Activated CD4-positive, alpha-beta T cell treated with anti-CD3 and anti-CD28 coated beads for 24 hours (primary cell): ENCODE measurements at regions not wholly inside any gene's neighbourhood (a gene's known extent, or its start where the extent isn't known, plus 50 kb on each side); places are given as distances from the start of the nearest gene placed in this dataset.

Experiments used
- DNase-seq, 2 donors: peaks; one replicate each; pipeline ENCODE4 v3.0.0-alpha.2; 2020; ENCODE audit warnings: low read depth in 2 of 2

DNA sequence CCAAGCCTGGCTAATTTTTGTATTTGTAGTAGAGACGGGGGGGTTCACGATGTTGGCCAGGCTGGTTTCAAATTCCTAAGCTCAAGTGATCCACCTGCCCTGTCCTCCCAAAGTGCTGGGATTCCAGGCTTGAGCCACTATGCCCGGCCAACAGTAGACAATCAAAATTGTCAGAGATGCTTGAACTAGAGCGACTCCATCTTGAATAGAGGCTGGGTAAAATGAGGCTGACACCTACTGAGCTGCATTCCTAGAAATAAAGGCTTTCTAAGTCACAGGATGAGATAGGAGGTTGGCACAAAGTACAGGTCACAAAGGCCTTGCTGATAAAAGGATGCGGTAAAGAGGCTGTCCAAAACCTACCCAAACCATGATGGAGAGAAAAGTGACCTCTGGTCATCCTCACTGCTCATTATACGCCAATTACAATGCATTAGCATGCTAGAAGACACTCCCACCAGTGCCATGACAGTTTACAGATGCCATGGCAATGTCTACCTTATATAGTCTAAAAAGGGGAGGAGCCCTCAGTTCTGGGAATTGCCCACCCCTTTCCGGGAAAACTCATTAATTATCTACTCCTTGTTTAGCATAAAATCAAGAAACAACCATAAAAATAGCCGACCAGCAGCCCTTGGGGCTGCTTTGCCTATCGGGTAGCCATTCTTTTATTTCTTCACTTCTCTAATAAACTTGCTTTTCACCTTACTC lies 134.5 kb downstream of the BAMBI start:
- DNase-seq: no peak

DNA sequence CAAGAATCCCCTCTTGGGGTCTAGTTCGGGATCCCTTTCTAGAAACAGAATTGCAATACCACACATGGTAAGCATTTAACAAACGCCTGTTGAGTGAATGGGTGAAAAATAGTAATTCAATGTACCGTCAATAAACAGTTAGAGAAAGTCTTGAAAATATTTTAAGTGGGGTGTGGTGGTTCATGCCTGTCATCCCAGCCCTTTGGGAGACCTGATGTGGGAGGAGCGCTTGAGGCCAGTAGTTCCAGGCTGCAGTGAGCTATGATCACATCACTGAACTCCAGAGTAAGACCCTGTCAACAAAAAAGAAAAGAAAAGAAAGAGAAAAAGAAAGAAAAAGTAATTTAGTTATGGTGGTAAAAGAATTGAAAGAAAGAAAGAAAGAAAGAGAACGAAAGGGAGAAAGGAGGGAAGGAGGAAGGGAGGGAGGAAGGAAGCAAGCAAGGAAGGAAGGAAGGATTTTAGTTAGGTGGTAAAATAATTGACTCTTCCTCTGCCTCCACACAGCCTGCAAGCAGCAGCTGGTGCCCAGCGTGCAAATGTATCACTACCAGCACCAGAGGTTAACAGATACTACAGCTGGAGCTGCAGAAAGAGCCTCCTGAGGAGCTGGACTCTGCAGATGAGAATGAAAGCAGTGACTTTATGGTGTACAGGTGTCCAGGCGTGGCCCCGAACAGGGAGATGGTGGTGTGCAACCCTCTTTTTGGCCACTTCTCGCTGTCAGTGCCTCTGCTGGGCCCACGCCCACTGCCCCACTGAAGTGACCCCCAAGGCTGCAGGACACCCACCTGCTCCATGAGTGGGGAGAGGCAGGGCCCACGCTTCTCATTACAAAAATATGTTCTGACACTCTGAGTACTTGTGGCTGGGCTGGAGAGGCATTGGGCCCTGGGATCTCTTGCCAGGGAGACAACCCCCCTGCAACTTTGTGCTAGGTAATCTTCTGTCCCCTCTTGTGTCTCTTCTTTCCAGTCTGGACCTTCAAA lies 135.4 kb downstream of the BAMBI start:
- DNase-seq: no peak

DNA sequence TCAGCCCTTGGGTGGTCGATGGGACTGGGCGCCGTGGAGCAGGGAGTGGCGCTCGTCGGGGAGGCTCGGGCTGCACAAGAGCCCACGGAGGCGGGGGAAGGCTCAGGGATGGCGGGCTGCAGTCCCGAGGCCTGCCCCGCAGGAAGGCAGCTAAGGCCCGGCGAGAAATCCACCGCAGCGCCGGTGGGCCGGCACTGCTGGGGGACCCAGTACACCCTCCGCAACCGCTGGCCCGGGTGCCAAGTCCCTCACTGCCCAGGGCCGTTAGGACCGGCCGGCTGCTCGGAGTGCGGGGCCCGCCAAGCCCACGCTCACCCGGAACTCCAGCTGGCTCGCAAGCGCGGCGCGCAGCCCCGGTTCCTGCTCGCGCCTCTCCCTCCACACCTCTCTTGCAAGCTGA lies 138.4 kb downstream of the BAMBI start:
- no peak for DNase-seq

DNA sequence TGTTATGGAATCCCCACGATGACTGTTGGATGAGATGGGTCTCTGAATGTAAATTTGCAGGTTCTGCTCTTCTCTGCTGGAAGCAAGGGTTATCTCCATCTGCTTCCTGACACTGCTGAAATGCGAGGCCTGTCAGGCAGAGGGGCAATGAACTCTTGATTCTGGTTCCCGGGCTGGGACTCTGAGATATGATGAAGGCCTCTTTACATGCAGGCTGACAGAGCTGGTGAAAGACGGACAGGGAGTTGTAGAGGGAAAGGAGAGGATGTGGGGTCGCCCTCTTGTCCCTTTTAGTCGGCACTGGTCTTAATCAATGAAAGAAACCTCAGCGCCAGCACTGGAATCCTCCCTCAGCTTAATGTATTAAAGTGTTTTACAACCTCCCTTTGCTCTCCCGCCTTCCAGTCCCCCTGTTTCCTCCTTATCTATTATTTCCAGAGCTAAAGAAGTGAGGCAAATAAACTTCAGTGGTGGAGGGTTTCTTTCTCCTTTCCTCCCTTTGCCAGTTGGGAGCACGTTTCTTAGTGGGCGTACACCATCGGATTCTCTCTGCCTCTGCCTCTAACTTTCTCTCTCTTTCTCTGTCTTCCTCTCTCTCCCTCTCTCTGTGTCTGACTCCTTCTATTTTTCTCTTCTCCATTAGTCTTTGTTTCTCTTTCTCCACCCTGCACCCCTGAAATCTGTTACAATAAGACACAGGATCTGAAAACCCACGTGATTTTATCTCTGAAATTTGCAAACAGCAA lies 145.6 kb downstream of the BAMBI start:
- DNase-seq: no peak

DNA sequence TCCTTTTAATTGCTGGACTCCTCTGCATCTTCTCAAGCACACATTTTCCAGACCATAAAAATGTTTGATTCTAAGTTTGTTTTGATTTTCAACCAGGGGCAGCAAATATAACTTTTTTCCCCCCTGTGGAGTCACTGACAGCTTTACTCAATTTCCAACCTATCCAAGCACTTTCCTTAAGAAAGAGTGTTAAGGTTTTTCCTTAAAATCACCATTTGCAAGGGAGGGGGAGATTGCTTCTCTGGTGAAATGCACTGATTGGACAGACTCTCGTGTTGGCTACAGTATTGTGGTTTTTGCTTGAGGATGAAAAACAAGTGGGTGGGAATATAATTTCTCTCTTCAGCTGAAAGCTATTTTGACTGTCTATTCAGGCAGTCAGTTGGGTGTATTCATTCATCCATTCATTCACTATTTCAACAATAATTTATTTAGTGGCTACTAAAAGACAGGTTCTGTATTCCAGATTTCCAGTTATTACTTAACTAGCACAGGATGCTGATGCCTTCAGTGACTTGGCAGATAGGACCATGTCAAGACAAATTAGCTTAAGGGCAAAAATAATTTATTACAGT lies 146.3 kb downstream of the BAMBI start:
- no peak for DNase-seq

DNA sequence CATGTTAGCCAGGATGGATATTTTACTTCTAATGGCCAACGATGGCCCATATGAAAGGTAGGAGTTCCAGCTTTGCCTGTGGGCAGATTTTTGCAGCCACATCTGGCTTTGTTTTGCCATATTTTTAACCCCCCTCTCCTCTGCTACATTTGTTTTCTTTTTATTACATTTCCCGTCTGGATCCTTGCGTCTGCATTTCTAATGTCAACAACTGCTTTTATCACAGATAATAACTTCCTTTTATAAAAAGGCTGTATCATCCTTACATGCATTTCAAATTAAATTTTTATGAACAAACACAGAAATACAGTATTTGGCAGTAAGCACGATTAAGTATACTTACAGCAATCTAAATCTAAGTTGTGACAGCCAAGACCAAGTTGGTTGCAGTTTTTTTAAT lies 156.0 kb downstream of the BAMBI start:
- no peak for DNase-seq

DNA sequence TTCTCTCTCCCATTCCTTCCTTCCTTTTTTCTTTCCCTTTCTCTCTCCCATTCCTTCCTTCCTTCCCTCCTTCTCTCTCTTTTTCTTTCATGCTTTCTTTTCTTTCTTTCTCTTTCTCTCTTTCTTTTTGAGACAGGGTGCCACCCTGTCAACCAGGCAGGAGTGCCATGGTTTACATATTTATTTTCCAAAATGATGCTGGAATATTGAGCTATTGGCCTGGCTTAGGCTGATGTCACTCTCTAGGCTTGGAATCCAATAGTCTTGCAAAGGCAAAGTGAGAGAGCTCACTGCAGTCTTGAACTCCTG lies 159.1 kb downstream of the BAMBI start:
- no peak for DNase-seq

DNA sequence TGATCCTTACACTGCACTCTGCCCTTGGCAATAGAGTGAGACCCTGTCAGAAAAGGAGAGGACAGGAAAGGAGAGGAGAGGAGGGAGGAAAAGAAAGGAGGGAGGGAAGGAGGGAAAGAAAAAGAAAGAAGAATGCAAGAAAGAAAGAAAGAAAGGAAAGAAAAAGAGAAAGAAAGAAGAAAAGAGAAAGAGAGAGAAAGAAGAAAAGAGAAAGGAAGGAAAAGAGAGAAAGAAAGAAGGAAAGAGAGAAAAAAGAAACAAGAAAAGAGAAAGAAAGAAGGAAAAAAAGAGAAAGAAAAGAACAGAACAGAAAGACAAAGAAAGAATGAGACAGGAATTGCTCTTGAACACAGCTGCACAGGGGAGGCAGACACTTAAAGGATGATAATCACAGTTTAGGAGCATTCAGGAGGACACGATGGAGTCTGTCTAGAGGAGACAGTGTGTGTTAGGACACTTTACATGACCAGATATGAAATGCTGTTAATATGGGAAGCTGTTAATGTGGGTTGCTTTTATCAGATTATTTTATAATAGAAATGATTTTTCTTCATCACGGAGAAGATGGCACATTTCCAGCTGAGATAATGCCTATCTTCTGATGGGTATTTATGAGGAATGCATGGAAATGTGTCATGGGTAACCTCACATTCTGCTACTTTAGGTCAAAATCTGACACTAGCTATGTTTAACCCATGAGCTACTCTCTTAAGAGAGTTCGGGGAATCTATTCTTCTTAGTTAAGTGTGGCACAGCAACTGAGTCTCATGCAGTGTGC lies 160.5 kb downstream of the BAMBI start:
- DNase-seq: no peak

DNA sequence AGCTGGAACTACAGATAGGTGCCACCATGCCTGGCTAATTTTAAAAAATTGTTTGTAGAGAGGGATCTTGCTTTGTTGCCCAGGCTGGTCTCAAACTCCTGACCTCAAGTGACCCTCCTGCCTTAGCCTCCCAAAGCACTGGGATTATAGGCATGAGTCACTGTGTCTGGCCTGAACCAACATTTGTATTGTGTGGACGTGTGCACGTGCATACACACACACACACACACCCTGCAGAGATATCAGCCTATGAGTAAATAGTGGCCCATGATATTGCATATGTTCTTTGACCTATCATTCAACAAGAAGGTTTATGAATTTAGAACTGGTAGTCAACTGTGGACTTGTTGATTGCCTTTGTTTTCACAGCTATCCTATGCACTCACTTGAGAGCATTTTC lies 161.6 kb downstream of the BAMBI start:
- no peak for DNase-seq

DNA sequence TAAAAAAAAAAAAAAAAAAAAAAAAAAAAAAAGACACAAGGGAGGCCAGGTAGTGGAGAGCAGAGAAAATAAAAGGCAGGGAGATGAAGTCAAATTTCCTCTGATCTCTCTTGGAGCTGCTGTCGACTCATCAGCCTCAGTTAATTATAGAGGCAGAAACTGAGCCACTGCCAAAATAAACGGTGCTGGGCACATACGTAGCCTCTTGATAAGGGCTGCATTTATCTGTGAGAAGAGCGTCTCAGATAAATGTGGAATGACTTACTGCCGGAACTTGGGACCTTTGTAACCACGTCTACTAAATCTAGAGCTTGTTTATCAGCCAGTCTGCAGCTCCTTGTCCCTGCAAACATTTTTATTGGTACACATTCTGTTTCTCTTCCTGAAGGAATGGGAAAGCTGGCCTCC lies 162.3 kb downstream of the BAMBI start:
- no peak for DNase-seq

DNA sequence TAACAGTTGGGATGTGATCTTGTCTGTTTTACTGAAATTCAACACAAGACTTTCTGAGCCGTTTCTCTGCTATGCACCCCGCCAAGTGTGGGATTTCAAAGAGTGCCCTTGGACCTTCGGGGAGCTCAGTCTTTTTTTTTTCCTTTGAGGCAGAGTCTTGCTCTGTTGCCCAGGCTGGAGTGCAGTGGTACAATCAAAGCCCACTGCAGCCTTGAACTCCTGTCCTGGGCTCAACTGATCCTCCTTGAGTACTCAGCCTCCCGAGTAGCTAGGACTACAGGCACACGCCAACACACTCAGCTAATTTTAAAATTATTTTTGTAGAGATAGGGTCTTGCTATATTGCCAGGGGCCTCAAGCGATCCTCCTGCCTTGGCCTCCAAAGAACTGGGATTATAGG lies 162.9 kb downstream of the BAMBI start:
- no peak for DNase-seq

DNA sequence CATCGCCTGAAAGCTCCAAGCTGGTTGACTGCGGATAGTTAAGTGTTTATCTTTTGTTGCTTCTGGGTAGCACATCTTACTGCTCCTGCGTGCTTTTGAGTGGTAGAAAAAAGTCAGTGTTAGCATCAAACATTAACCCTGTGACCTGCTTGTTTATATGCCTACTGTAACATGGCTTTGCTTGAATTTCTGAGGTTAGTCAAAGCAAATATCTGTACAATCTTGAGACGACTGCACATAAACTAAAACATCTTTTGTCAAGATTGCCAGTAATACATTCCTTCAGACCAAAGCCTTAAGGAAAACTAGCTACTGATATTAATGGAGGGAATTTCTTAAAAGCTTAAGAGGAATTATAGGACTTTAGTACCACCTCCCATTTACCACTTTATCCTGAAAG lies 163.7 kb downstream of the BAMBI start:
- DNase-seq: no peak

DNA sequence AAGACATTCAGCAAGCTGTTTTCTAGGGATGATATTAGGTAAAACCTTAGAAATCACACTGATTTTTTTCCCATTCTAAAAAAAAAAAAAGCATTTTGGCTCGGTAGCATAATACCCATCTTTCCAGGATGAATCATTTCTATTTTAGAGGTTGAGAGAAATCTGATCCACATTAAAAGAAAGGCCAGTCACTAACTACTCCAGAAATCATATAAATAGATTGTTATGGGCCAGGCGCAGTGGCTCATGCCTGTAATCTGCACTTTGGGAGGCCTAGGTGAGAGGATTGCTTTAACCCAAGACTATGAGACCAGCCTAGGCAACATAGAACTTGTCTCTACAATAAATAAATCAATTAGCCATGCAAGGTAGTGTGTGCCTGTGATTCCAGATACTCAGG lies 164.3 kb downstream of the BAMBI start:
- DNase-seq: no peak

DNA sequence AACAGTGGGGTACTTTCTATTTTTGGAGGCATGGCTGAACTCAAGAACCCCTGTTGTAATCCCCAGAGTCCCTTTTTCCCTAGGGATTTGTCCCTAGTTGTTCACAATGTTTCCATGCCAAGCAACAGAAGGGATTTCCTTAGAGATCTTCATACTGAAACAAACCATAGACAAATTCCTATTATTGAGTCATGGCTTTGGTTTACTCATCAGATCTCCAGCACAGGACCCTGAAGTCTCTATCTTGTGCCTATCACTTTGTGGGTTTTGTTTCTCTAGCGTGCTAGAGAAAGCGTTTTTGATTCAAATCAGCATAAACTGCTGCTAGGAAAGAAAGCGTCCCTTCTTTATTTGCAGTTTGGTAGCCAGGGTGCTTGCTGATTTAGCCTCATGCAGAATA lies 165.0 kb downstream of the BAMBI start:
- DNase-seq: no peak

DNA sequence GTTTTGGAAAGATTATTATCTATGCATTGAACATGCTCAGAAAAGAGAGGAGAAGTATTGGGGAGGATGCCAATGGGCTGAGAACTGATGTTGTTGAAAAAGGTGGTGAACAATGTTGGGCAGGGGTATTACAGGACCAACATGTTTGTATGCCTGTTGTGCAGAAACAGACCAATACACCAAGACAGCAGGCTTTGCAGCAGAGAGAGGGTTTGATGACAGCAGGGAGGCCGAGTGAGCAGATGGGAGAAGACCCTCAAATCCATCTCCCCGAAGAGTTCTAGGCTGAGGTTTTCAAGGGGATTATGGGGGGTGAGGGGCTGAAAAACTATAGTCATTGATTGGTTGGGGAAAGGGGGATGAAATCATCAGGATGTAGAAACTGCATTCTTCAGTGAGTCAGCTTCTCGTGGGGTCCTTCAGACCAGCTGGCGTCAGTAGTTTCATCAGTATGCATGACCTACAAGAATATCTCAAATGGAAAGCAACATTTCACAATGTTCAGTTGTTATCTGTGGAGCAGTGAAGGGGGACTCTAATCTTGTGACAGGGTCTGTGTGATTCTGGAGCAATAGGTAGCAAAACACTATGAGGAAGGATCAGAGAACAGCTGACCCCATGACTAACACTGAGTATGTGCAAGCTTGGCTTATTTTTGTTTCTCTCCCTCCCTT lies 167.8 kb downstream of the BAMBI start:
- no peak for DNase-seq

DNA sequence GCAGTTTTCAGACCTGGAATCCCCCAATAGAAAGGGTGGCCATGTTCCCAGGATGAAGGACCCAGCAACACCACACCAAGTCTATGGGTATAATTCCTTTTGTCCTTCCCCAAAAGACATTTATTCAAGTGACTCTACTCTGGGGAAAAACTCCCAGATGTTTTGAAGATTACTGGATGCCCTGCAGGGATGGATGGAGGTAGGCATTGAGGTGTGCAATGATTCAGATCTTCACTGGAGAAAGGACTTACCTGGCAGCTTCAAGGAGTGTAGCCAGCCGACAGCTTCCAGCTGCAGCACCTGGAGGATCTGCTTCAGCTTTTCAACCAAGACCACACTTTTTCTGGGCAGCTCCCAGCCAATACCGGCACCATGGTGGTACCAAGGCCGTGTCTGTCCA lies 172.0 kb downstream of the BAMBI start:
- no peak for DNase-seq

DNA sequence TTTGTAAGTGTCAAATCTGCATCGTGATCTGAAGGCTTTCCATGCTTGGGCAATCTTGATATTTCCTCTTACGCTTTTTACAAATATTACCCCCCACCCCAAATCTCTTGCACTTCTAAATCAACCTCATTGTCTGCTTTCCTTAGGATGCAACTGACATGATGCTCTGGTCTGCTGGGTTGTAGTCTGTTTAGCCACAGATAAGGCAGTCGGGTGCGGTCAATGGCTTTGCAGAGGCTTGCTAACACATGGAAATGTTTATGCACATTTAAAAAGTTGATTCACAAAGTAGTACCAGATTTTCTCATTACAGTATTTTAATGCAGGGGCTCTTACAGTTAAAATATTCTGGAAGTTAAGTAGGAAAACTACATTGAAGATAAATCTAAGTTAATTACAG lies 172.5 kb downstream of the BAMBI start:
- no peak for DNase-seq

DNA sequence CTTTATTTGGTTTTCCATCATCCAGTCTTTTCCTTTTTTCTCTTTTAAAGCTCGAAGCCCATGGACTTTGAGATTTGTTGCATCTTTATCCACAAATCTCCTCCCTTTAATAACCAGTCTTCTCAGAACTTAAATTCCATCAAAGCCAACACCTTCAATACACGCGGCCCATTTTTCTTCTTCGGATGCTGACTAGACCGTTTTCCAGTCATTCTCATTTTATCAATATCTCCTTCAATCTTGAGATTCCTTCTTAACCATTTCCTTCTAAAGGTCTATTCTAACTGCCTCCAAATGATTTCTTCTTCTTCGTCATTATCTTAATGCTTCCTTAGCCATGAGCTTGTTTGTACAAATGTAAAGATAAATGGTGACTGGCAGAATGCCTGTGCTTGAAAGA lies 173.5 kb downstream of the BAMBI start:
- no peak for DNase-seq

DNA sequence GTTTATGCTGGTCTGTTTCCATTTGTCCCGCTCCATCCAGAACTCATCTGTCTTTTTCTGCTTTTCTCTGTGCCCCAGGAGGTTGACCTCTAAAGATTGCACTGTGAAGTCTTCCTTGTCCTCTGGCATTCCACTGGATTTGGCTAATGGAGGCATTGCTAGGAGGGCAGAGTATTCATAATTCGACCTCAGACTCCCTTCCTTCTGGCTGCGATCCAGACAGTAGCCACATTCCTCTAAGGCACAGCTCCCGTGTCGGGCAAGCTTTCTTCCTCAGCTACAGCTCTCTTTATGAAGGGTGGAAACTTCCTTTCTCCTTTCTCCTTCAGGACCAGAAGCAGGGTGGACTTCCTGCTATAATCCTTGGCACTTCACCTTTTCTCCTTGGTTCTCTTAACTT lies 175.9 kb downstream of the BAMBI start:
- no peak for DNase-seq

DNA sequence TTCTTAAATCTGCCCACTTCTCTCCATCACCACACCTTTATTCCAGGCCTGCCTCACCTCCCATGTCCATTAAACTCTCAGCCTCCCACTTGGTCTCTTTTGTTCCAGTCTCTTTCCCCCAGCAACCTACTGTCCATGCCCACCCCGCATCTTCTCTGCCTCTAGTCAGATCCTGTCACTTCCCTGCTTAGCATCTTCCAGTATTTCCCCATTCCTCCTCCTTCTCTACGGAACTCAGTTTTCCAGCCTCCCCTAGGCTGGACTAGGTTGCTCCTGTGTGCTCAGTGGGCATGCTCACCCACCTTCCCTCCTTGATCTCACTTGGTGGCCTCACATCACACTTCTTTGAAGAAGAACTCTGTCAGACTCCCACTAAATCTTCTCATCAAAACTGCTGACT lies 179.8 kb downstream of the BAMBI start:
- DNase-seq: no peak

DNA sequence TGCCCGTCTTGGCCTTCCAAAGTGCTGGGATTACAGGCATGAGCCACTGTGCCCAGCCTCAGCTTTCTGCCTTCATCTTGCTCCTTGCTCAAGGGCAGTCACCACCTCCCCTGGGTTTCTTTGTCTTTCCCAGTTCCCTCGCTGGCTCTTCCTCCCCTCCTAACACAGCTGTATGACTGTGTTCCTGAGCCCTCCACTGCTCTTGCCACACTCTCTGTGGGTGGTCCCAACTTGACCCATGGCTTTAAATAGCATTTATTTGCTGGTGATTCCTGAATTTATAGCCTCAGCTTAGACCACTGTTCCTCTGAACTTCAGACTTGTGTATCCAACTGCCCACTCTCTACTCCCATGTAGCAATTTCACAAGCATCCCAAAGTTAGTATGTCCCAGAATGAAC lies 181.3 kb downstream of the BAMBI start:
- no peak for DNase-seq
